Skeletal muscle tissue (tissue), 3 donors: ENCODE measurements at regions not wholly inside any gene's neighbourhood (a gene's known extent, or its start where the extent isn't known, plus 50 kb on each side); places are given as distances from the start of the nearest gene placed in this dataset.

ENCODE experiments used
- H3K27ac ChIP-seq: one replicate; pipeline ENCODE4 v1.7.0; 2013; ENCODE audit warnings: mild to moderate bottlenecking, low read depth, low read length, inconsistent platforms
- H3K27me3 ChIP-seq, 3 donors: one replicate each; pipeline ENCODE4 v1.7.0; 2013; ENCODE audit warnings: low read length in 3 of 3; ENCODE audit not compliant: control insufficient read depth in 3 of 3, insufficient read depth in 3 of 3
- H3K36me3 ChIP-seq, 3 donors: one replicate each; pipeline ENCODE4 v1.7.0; 2013; ENCODE audit warnings: low read length in 3 of 3; ENCODE audit not compliant: control insufficient read depth in 3 of 3, insufficient read depth in 3 of 3
- H3K4me1 ChIP-seq, 3 donors: one replicate each; pipeline ENCODE4 v1.7.0; 2013; ENCODE audit warnings: low read length in 3 of 3, mild to moderate bottlenecking in 3 of 3; ENCODE audit not compliant: control insufficient read depth in 3 of 3, insufficient read depth in 3 of 3
- H3K4me3 ChIP-seq, 3 donors: one replicate each; pipeline ENCODE4 v1.7.0; 2013; ENCODE audit warnings: low read length in 3 of 3
- H3K9ac ChIP-seq, 3 donors: one replicate each; pipeline ENCODE4 v1.7.0; 2013; ENCODE audit warnings: low read length in 3 of 3, mild to moderate bottlenecking in 3 of 3, moderate library complexity in 2 of 3, low read depth in 1 of 3
- H3K9me3 ChIP-seq, 3 donors: one replicate each; pipeline ENCODE4 v1.7.0; 2013; ENCODE audit warnings: low read length in 3 of 3; ENCODE audit not compliant: control insufficient read depth in 3 of 3
- donor health status: Osteomylitis.

DNA sequence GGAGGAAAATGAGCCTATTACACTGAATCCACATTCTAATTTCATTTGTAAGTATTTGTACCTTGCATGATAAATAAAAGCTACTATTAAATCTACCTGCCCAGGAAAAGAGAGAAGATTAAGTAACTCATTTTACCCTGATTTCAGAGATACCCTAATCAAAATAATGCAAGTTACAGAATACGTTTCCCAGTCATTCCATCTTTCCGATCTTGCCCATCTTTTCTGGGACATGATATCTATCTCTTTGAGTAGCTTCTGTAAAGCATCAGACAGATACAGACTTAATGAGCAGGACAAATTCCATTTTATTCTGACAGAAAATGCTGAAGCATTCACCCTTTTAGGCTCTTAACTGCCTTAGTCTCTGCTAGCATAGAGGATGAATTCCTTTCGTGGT, 56.6 kb downstream of the SPRY2 start:
- no peak overlapping the region for H3K27ac ChIP-seq
- H3K9ac ChIP-seq = no peak overlapping the region
- H3K36me3 ChIP-seq = no peaks in the 10 kb centered on the region
- no peak overlapping the region for H3K4me3 ChIP-seq
- no peaks in the 10 kb centered on the region for H3K9me3 ChIP-seq
- H3K4me1 ChIP-seq = no peaks in the 10 kb centered on the region
- H3K27me3 ChIP-seq = no peaks in the 10 kb centered on the region

- Histone ChIP-seq H3K27ac (no peak overlapping the region), H3K36me3 (no peaks in the 10 kb centered on the region), H3K4me1 (no peaks in the 10 kb centered on the region), H3K27me3 (no peaks in the 10 kb centered on the region), H3K4me3 (no peak overlapping the region), H3K9me3 (no peaks in the 10 kb centered on the region), H3K9ac (no peak overlapping the region)
Observed at GRCh38 chr13:80278706-80279105, 62.2 kb downstream of the SPRY2 start.

GRCh38 chr13:80276371-80277289, 64.3 kb downstream of the SPRY2 start:
- H3K4me3 ChIP-seq = no peak overlapping the region
- no peak overlapping the region for H3K9ac ChIP-seq
- H3K27ac ChIP-seq = no peak overlapping the region
- no peaks in the 10 kb centered on the region for H3K36me3 ChIP-seq
- H3K9me3 ChIP-seq = no peaks in the 10 kb centered on the region
- H3K4me1 ChIP-seq = no peaks in the 10 kb centered on the region
- no peaks in the 10 kb centered on the region for H3K27me3 ChIP-seq

DNA sequence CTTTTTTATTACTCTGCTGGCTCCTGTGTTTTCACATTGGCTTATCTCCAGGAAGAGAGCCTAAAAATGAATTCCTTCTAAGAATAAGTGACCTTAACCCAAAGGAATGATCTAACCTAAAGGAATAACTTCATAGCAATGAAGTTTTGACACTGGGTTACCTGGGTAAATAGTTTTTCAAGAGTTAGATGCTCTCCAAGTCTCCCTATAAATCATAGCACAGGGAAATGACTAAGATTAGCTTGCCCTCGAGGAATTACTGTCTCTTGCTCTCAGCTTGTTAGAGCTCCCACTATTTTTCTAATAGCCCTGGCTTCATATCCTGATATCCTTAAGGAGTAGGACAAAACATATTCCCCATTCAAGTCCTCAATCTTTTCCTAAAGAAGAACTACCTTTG, 66.3 kb downstream of the SPRY2 start:
- Histone ChIP-seq H3K4me3 (no peak overlapping the region), H3K36me3 (no peaks in the 10 kb centered on the region), H3K9ac (no peak overlapping the region), H3K27ac (no peak overlapping the region), H3K4me1 (no peaks in the 10 kb centered on the region), H3K27me3 (no peaks in the 10 kb centered on the region), H3K9me3 (no peaks in the 10 kb centered on the region)

- H3K9ac ChIP-seq = no peak overlapping the region
- H3K9me3 ChIP-seq = no peaks in the 10 kb centered on the region
- H3K4me3 ChIP-seq = no peak overlapping the region
- H3K4me1 ChIP-seq = no peaks in the 10 kb centered on the region
- no peaks in the 10 kb centered on the region for H3K27me3 ChIP-seq
- no peaks in the 10 kb centered on the region for H3K36me3 ChIP-seq
- H3K27ac ChIP-seq = no peak overlapping the region
Observed at GRCh38 chr13:80273718-80274117, 67.2 kb downstream of the SPRY2 start.

- Histone ChIP-seq H3K9ac (no peak overlapping the region), H3K27me3 (no peaks in the 10 kb centered on the region), H3K4me3 (no peak overlapping the region), H3K4me1 (no peaks in the 10 kb centered on the region), H3K36me3 (no peaks in the 10 kb centered on the region), H3K27ac (no peak overlapping the region), H3K9me3 (peaks cover 0 to 5% (median 0%) of the 10 kb centered on the region in 3 donors)
Observed at GRCh38 chr13:80265348-80265747, 75.6 kb downstream of the SPRY2 start.

DNA sequence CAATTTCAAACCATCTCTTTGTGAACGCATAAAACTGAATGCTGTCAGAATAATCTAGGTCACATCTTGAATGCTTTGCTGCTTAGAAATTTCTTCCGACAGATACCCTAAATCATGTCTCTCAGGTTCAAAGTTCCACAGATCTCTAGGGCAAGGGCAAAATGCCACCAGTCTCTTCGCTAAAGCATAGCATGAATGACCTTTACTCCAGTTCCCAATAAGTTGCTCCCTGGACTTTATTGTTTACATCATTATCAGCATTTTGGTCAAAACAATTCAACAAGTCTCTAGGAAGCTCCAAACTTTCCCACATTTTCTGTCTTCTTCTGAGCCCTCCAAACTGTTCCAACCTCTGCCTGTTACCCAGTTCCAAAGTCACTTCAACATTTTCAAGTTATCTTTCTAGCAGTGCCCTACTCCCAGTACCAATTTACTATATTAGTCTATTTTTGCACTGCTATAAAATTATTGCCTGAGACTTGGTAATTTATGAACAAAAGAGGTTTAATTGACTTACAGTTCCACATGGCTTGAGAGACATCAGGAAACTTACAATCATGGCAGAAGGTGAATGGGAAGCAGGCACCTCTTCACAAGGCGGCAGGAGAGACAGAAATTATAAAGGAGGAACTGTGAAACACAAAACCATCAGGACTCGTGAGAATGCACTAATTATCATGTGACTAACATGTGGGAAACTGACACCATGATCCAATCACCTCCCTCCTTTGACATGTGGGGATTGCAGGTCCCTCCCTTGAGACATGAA, 77.0 kb downstream of the SPRY2 start:
- H3K9me3 ChIP-seq = peaks cover 0 to 5% (median 0%) of the 10 kb centered on the region in 3 donors
- no peaks in the 10 kb centered on the region for H3K4me1 ChIP-seq
- no peak overlapping the region for H3K9ac ChIP-seq
- H3K36me3 ChIP-seq = no peaks in the 10 kb centered on the region
- H3K27ac ChIP-seq = no peak overlapping the region
- H3K4me3 ChIP-seq = no peak overlapping the region
- no peaks in the 10 kb centered on the region for H3K27me3 ChIP-seq

DNA sequence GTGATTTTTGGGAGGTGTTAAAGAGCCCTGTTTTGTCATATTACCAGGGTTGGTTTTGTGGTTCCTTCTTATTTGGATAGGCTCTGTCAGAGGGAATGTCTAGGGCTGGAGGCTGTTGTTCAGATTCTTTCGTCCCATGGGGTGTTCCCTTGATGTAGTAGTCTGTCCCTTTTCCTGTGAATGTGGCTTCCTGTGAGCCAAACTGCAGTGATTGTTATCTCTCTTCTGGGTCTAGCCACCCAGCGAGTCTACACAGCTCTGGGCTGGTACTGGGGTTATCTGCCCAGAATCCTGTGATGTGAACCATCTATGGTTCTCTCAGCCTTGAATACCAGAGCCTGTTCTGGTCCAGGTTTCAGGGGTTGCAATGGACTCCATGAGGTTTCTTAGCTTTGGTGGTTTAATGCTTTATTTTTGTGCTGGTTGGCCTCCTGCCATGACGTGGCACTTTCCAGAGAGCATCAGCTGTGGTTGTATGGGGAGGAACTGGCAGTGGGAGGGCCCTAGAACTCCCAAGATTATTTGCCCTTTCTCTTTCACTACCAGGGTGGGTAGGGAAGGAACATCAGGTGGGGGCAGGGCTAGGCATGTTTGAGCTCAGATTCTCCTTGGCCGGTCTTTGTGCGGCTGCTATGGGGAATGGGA, 78.8 kb downstream of the SPRY2 start:
- Histone ChIP-seq H3K4me3 (no peak overlapping the region), H3K9ac (no peak overlapping the region), H3K9me3 (peaks cover 0 to 5% (median 0%) of the 10 kb centered on the region in 3 donors), H3K4me1 (no peaks in the 10 kb centered on the region), H3K36me3 (no peaks in the 10 kb centered on the region), H3K27me3 (no peaks in the 10 kb centered on the region), H3K27ac (no peak overlapping the region)

- no peak overlapping the region for H3K9ac ChIP-seq
- H3K4me1 ChIP-seq = no peaks in the 10 kb centered on the region
- no peaks in the 10 kb centered on the region for H3K27me3 ChIP-seq
- no peaks in the 10 kb centered on the region for H3K36me3 ChIP-seq
- H3K9me3 ChIP-seq = peaks cover 0 to 5% (median 0%) of the 10 kb centered on the region in 3 donors
- no peak overlapping the region for H3K27ac ChIP-seq
- H3K4me3 ChIP-seq = no peak overlapping the region
Observed at GRCh38 chr13:80259159-80259558, 81.8 kb downstream of the SPRY2 start.
